IMR-90 (cell line): ENCODE measurements at regions not wholly inside any gene's neighbourhood (a gene's known extent, or its start where the extent isn't known, plus 50 kb on each side); places are given as distances from the start of the nearest gene placed in this dataset.

Experiments
- CEBPB ChIP-seq: IDR thresholded peaks from 2 replicates; pipeline ENCODE4 v1.6.1; 2012; ENCODE audit warnings: low read depth, low read length, improper control_type of control experiment
- CTCF ChIP-seq: conservative IDR thresholded peaks from 2 replicates; pipeline ENCODE4 v1.5.1; 2012; ENCODE audit warnings: mild to moderate bottlenecking, low read depth, low read length, improper control_type of control experiment
- ELK1 ChIP-seq: fragments of 150-350 bp; IDR thresholded peaks from 2 replicates; pipeline ENCODE4 v1.6.1; 2016; ENCODE audit warnings: low read depth, mild to moderate bottlenecking, low read length, moderate library complexity, borderline replicate concordance
- MAFK ChIP-seq: IDR thresholded peaks from 2 replicates; pipeline ENCODE4 v1.6.1; 2012; ENCODE audit warnings: low read depth, low read length, improper control_type of control experiment
- MAZ ChIP-seq: IDR thresholded peaks from 2 replicates; pipeline ENCODE4 v1.6.1; 2012; ENCODE audit warnings: low read depth, mild to moderate bottlenecking, low read length, improper control_type of control experiment, moderate library complexity, borderline replicate concordance
- NFE2L2 ChIP-seq: fragments of 150-350 bp; IDR thresholded peaks from 2 replicates; pipeline ENCODE4 v1.6.1; 2016; ENCODE audit warnings: low read depth, mild to moderate bottlenecking, low read length
- POLR2A ChIP-seq: IDR thresholded peaks from 2 replicates; pipeline ENCODE4 v1.6.1; 2012; ENCODE audit warnings: mild to moderate bottlenecking, low read depth, low read length
- RCOR1 ChIP-seq: IDR thresholded peaks from 2 replicates; pipeline ENCODE4 v1.6.1; 2012; ENCODE audit warnings: mild to moderate bottlenecking, low read length, improper control_type of control experiment; ENCODE audit not compliant: insufficient replicate concordance
- SMC3 ChIP-seq: fragments of 150-350 bp; IDR thresholded peaks from 2 replicates; pipeline ENCODE4 v1.6.1; 2016; ENCODE audit warnings: low read depth, mild to moderate bottlenecking, antibody characterized with exemption, low read length, moderate library complexity

- TF ChIP-seq RCOR1 (no peak), CTCF (no peak), POLR2A (no peak), MAZ (no peak), CEBPB (no peak), MAFK (no peak), NFE2L2 (no peak), ELK1 (no peak), SMC3 (no peak)
Observed at GRCh38 chr1:88194542-88194941, 489.5 kb upstream of the PKN2 start.
